SK-N-SH treated with all-trans-retinoic acid at 6 μM for 48 hours (cell line): ENCODE measurements at regions not wholly inside any gene's neighbourhood (a gene's known extent, or its start where the extent isn't known, plus 50 kb on each side); places are given as distances from the start of the nearest gene placed in this dataset.

Experiments used
- ATAC-seq: fragments of 200-7000 bp; cut with Tn5 transposase; 3 replicates; pipeline ENCODE4 v1.9.1; 2020; ENCODE audit warnings: mild to moderate bottlenecking, moderate library complexity
- ARNTL ChIP-seq: fragments of 450-650 bp; formaldehyde crosslinking; IDR thresholded peaks from 2 replicates; pipeline ENCODE4 v1.5.0; 2020; ENCODE audit warnings: low read depth, mild to moderate bottlenecking, moderate library complexity, borderline replicate concordance
- BACH2 ChIP-seq: fragments of 250-450 bp; sonication (Bioruptor Pico); IDR thresholded peaks from 2 replicates; pipeline ENCODE4 v1.9.0; 2021; ENCODE audit warnings: mild to moderate bottlenecking, borderline replicate concordance
- CREB5 ChIP-seq: fragments of 250-450 bp; sonication (Bioruptor Pico); IDR thresholded peaks from 2 replicates; pipeline ENCODE4 v1.5.1; 2020; ENCODE audit warnings: low read depth, mild to moderate bottlenecking, moderate library complexity
- CSDC2 ChIP-seq: fragments of 250-450 bp; sonication (Bioruptor Pico); IDR thresholded peaks from 2 replicates; pipeline ENCODE4 v1.5.0; 2020; ENCODE audit warnings: mild to moderate bottlenecking, moderate library complexity
- CSRNP3 ChIP-seq: fragments of 250-450 bp; sonication (Bioruptor Pico); IDR thresholded peaks from 2 replicates; pipeline ENCODE4 v1.5.1; 2021; ENCODE audit warnings: mild to moderate bottlenecking, moderate library complexity
- ESRRG ChIP-seq: fragments of 250-450 bp; sonication (Bioruptor Pico); IDR thresholded peaks from 2 replicates; pipeline ENCODE4 v1.6.1; 2021; ENCODE audit warnings: mild to moderate bottlenecking
- GLIS3 ChIP-seq: fragments of 250-450 bp; sonication (Bioruptor Pico); IDR thresholded peaks from 2 replicates; pipeline ENCODE4 v1.5.0; 2020; ENCODE audit warnings: mild to moderate bottlenecking, moderate library complexity
- ISL1 ChIP-seq: fragments of 250-450 bp; sonication (Bioruptor Pico); IDR thresholded peaks from 2 replicates; pipeline ENCODE4 v2.1.2; 2022; ENCODE audit warnings: mild to moderate bottlenecking, moderate library complexity
- OSR1 ChIP-seq: fragments of 250-450 bp; sonication (Bioruptor Pico); IDR thresholded peaks from 2 replicates; pipeline ENCODE4 v1.8.0; 2022; ENCODE audit warnings: moderate library complexity, mild to moderate bottlenecking, inconsistent platforms
- PATZ1 ChIP-seq: fragments of 250-450 bp; sonication (Bioruptor Pico); IDR thresholded peaks from 2 replicates; pipeline ENCODE4 v1.8.0; 2020; ENCODE audit warnings: mild to moderate bottlenecking, moderate library complexity, borderline replicate concordance
- POU6F1 ChIP-seq: fragments of 250-450 bp; sonication (Bioruptor Pico); IDR thresholded peaks from 2 replicates; pipeline ENCODE4 v1.8.0; 2021; ENCODE audit warnings: low read depth, mild to moderate bottlenecking, moderate library complexity, borderline replicate concordance
- PPARA ChIP-seq: fragments of 250-450 bp; sonication (Bioruptor Pico); IDR thresholded peaks from 2 replicates; pipeline ENCODE4 v1.5.0; 2020; ENCODE audit warnings: mild to moderate bottlenecking, borderline replicate concordance
- RARB ChIP-seq: fragments of 250-450 bp; sonication (Bioruptor Pico); IDR thresholded peaks from 2 replicates; pipeline ENCODE4 v1.8.0; 2021; ENCODE audit warnings: mild to moderate bottlenecking, moderate library complexity
- TCF4 ChIP-seq: fragments of 250-450 bp; sonication (Bioruptor Pico); IDR thresholded peaks from 2 replicates; pipeline ENCODE4 v1.8.0; 2021; ENCODE audit warnings: mild to moderate bottlenecking, moderate library complexity, borderline replicate concordance
- TOX ChIP-seq: fragments of 250-450 bp; sonication (Bioruptor Pico); IDR thresholded peaks from 2 replicates; pipeline ENCODE4 v1.8.0; 2021; ENCODE audit warnings: mild to moderate bottlenecking, moderate library complexity, borderline replicate concordance
- TSHZ2 ChIP-seq: fragments of 250-450 bp; sonication (Bioruptor Pico); IDR thresholded peaks from 2 replicates; pipeline ENCODE4 v1.5.0; 2020; ENCODE audit warnings: mild to moderate bottlenecking, moderate library complexity
- ZC3H10 ChIP-seq: fragments of 250-450 bp; sonication (Bioruptor Pico); IDR thresholded peaks from 2 replicates; pipeline ENCODE4 v1.5.1; 2021; ENCODE audit warnings: mild to moderate bottlenecking, moderate library complexity
- ZFP3 ChIP-seq: fragments of 250-450 bp; sonication (Bioruptor Pico); IDR thresholded peaks from 2 replicates; pipeline ENCODE4 v1.5.0; 2020; ENCODE audit warnings: mild to moderate bottlenecking, moderate library complexity
- ZFP30 ChIP-seq: fragments of 450-650 bp; formaldehyde crosslinking; IDR thresholded peaks from 2 replicates; pipeline ENCODE4 v1.5.0; 2022; ENCODE audit warnings: mild to moderate bottlenecking, moderate library complexity
- ZNF565 ChIP-seq: fragments of 450-650 bp; formaldehyde crosslinking; conservative IDR thresholded peaks from 2 replicates; pipeline ENCODE4 v1.5.0; 2020; ENCODE audit warnings: low read depth, mild to moderate bottlenecking, moderate library complexity
- ZNF70 ChIP-seq: fragments of 450-650 bp; formaldehyde crosslinking; IDR thresholded peaks from 2 replicates; pipeline ENCODE4 v1.5.0; 2020; ENCODE audit warnings: mild to moderate bottlenecking, moderate library complexity
- ZNF8 ChIP-seq: fragments of 450-650 bp; formaldehyde crosslinking; IDR thresholded peaks from 2 replicates; pipeline ENCODE4 v1.5.0; 2020; ENCODE audit warnings: mild to moderate bottlenecking, moderate library complexity

- ATAC-seq = no peak
- TF ChIP-seq RARB (CRISPR knock-in tag) (no peak), ZFP3 (CRISPR knock-in tag) (no peak), ESRRG (CRISPR knock-in tag) (no peak), CSRNP3 (no peak), BACH2 (CRISPR knock-in tag) (no peak), ZNF565 (no peak), ZNF70 (CRISPR knock-in tag) (no peak), OSR1 (no peak)
Measured at GRCh38 chr14:25411781-25412757, 362.1 kb upstream of the STXBP6 start.

GRCh38 chr14:25406818-25407217, 356.9 kb upstream of the STXBP6 start:
- no peak for TF ChIP-seq TSHZ2 (CRISPR knock-in tag)
- TF ChIP-seq OSR1 = no peak
- TF ChIP-seq POU6F1 = no peak
- no peak for TF ChIP-seq TCF4 (CRISPR knock-in tag)
- no peak for TF ChIP-seq ZFP30 (CRISPR knock-in tag)
- TF ChIP-seq ISL1 = no peak
- TF ChIP-seq CSDC2 = no peak
- TF ChIP-seq CREB5 (CRISPR knock-in tag) = no peak
- TF ChIP-seq ZFP3 (CRISPR knock-in tag) = no peak
- TF ChIP-seq TOX = no peak
- TF ChIP-seq PPARA (CRISPR knock-in tag) = no peak
- TF ChIP-seq RARB (CRISPR knock-in tag) = no peak
- no peak for TF ChIP-seq GLIS3 (CRISPR knock-in tag)
- no peak for TF ChIP-seq ZC3H10
- ATAC-seq = peak; percentile 60

GRCh38 chr14:25400607-25401206, 350.8 kb upstream of the STXBP6 start:
- peak; percentile 71 for ATAC-seq
- no peak for TF ChIP-seq OSR1
- no peak for TF ChIP-seq ZFP30 (CRISPR knock-in tag)
- TF ChIP-seq ARNTL (CRISPR knock-in tag) = no peak
- no peak for TF ChIP-seq ZFP3 (CRISPR knock-in tag)
- TF ChIP-seq ZNF565 = no peak
- no peak for TF ChIP-seq PATZ1
- no peak for TF ChIP-seq CSDC2
- no peak for TF ChIP-seq ZNF8
- no peak for TF ChIP-seq ZC3H10
- TF ChIP-seq GLIS3 (CRISPR knock-in tag) = no peak
- no peak for TF ChIP-seq TOX
- TF ChIP-seq POU6F1 = no peak
- no peak for TF ChIP-seq CREB5 (CRISPR knock-in tag)
- no peak for TF ChIP-seq ISL1
- no peak for TF ChIP-seq TCF4 (CRISPR knock-in tag)
